H1 (cell line): ENCODE measurements at regions not wholly inside any gene's neighbourhood (a gene's known extent, or its start where the extent isn't known, plus 50 kb on each side); places are given as distances from the start of the nearest gene placed in this dataset.

Experiments
- BACH1 ChIP-seq: IDR thresholded peaks from 2 replicates; pipeline ENCODE4 v1.6.1; 2012; ENCODE audit warnings: low read length, improper control_type of control experiment
- CBX8 ChIP-seq: fragments of 300-800, 300-1000 bp; sonication (generic); IDR thresholded peaks from 2 replicates; pipeline ENCODE4 v1.7.1; 2016; ENCODE audit warnings: low read depth, low read length, borderline replicate concordance
- EP300 ChIP-seq, 2 experiments: IDR thresholded peaks; 1 replicate in 1 of 2; 2 replicates in 1 of 2; pipeline ENCODE4 v1.6.1; 2011 to 2012; ENCODE audit warnings: low read depth in 2 of 2, low read length in 2 of 2, mild to moderate bottlenecking in 2 of 2, borderline replicate concordance in 1 of 2, inconsistent platforms in 1 of 2, moderate library complexity in 1 of 2
- FOSL1 ChIP-seq: IDR thresholded peaks from 2 replicates; pipeline ENCODE4 v1.6.1; 2011; ENCODE audit warnings: mild to moderate bottlenecking, low read depth, low read length, moderate library complexity; ENCODE audit not compliant: insufficient read depth
- HDAC6 ChIP-seq: IDR thresholded peaks from one replicate; pipeline ENCODE4 v1.7.1; 2012; ENCODE audit warnings: low read depth, mild to moderate bottlenecking, inconsistent platforms, low read length, moderate library complexity
- JUN ChIP-seq: IDR thresholded peaks from 2 replicates; pipeline ENCODE4 v1.6.1; 2011; ENCODE audit warnings: low read depth, mild to moderate bottlenecking, improper control_type of control experiment, low read length
- JUND ChIP-seq: IDR thresholded peaks from 2 replicates; pipeline ENCODE4 v1.6.1; 2011; ENCODE audit warnings: mild to moderate bottlenecking, improper control_type of control experiment, low read length
- SIX5 ChIP-seq: IDR thresholded peaks from 2 replicates; pipeline ENCODE4 v1.6.1; 2011; ENCODE audit warnings: mild to moderate bottlenecking, low read depth, low read length
- SRF ChIP-seq: IDR thresholded peaks from 2 replicates; pipeline ENCODE4 v1.6.1; 2011; ENCODE audit warnings: mild to moderate bottlenecking, low read depth, low read length, moderate library complexity
- TF ChIP-seq, protein P1 (sequence below): fragments of 300-600 bp; sonication (generic); IDR thresholded peaks from 2 replicates; pipeline ENCODE4 v1.7.1; 2012; ENCODE audit warnings: low read length, moderate library complexity, mild to moderate bottlenecking, inconsistent platforms; ENCODE audit not compliant: insufficient replicate concordance
- TF ChIP-seq, protein P2 (sequence below): IDR thresholded peaks from 2 replicates; pipeline ENCODE4 v1.6.1; 2012; ENCODE audit warnings: low read length, inconsistent platforms

DNA sequence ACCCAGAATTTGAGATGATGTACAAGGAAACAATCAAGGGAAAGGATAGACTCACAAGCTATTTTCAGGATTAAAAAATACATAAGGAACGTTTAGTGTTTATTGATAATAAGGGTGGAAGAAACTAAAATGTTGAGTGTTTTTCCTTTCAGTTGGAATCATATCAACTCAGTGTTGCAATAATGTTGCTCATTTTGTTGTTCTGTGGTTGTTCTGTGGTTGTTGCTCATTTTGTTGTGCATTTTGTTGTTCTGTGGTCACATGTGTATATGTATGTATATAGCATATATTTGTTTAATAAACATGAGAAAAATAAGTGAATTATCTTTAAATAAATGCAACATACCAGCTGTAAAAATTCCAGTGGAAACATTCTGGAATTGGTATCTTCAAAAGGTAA, 262.4 kb upstream of the SPRY2 start (continued):
- TF ChIP-seq, protein P1, sequence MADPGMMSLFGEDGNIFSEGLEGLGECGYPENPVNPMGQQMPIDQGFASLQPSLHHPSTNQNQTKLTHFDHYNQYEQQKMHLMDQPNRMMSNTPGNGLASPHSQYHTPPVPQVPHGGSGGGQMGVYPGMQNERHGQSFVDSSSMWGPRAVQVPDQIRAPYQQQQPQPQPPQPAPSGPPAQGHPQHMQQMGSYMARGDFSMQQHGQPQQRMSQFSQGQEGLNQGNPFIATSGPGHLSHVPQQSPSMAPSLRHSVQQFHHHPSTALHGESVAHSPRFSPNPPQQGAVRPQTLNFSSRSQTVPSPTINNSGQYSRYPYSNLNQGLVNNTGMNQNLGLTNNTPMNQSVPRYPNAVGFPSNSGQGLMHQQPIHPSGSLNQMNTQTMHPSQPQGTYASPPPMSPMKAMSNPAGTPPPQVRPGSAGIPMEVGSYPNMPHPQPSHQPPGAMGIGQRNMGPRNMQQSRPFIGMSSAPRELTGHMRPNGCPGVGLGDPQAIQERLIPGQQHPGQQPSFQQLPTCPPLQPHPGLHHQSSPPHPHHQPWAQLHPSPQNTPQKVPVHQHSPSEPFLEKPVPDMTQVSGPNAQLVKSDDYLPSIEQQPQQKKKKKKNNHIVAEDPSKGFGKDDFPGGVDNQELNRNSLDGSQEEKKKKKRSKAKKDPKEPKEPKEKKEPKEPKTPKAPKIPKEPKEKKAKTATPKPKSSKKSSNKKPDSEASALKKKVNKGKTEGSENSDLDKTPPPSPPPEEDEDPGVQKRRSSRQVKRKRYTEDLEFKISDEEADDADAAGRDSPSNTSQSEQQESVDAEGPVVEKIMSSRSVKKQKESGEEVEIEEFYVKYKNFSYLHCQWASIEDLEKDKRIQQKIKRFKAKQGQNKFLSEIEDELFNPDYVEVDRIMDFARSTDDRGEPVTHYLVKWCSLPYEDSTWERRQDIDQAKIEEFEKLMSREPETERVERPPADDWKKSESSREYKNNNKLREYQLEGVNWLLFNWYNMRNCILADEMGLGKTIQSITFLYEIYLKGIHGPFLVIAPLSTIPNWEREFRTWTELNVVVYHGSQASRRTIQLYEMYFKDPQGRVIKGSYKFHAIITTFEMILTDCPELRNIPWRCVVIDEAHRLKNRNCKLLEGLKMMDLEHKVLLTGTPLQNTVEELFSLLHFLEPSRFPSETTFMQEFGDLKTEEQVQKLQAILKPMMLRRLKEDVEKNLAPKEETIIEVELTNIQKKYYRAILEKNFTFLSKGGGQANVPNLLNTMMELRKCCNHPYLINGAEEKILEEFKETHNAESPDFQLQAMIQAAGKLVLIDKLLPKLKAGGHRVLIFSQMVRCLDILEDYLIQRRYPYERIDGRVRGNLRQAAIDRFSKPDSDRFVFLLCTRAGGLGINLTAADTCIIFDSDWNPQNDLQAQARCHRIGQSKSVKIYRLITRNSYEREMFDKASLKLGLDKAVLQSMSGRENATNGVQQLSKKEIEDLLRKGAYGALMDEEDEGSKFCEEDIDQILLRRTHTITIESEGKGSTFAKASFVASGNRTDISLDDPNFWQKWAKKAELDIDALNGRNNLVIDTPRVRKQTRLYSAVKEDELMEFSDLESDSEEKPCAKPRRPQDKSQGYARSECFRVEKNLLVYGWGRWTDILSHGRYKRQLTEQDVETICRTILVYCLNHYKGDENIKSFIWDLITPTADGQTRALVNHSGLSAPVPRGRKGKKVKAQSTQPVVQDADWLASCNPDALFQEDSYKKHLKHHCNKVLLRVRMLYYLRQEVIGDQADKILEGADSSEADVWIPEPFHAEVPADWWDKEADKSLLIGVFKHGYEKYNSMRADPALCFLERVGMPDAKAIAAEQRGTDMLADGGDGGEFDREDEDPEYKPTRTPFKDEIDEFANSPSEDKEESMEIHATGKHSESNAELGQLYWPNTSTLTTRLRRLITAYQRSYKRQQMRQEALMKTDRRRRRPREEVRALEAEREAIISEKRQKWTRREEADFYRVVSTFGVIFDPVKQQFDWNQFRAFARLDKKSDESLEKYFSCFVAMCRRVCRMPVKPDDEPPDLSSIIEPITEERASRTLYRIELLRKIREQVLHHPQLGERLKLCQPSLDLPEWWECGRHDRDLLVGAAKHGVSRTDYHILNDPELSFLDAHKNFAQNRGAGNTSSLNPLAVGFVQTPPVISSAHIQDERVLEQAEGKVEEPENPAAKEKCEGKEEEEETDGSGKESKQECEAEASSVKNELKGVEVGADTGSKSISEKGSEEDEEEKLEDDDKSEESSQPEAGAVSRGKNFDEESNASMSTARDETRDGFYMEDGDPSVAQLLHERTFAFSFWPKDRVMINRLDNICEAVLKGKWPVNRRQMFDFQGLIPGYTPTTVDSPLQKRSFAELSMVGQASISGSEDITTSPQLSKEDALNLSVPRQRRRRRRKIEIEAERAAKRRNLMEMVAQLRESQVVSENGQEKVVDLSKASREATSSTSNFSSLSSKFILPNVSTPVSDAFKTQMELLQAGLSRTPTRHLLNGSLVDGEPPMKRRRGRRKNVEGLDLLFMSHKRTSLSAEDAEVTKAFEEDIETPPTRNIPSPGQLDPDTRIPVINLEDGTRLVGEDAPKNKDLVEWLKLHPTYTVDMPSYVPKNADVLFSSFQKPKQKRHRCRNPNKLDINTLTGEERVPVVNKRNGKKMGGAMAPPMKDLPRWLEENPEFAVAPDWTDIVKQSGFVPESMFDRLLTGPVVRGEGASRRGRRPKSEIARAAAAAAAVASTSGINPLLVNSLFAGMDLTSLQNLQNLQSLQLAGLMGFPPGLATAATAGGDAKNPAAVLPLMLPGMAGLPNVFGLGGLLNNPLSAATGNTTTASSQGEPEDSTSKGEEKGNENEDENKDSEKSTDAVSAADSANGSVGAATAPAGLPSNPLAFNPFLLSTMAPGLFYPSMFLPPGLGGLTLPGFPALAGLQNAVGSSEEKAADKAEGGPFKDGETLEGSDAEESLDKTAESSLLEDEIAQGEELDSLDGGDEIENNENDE: no peak
- TF ChIP-seq HDAC6 (no peak), CBX8 (no peak), JUND (no peak), FOSL1 (no peak), SRF (no peak), BACH1 (no peak), SIX5 (no peak), JUN (no peak), EP300 (IDR thresholded peaks at IDR 0.05; ENCODE audit: borderline replicate concordance in 1 of 2, low read depth in 2 of 2, low read length in 2 of 2) (no peak)
- TF ChIP-seq, protein P2, sequence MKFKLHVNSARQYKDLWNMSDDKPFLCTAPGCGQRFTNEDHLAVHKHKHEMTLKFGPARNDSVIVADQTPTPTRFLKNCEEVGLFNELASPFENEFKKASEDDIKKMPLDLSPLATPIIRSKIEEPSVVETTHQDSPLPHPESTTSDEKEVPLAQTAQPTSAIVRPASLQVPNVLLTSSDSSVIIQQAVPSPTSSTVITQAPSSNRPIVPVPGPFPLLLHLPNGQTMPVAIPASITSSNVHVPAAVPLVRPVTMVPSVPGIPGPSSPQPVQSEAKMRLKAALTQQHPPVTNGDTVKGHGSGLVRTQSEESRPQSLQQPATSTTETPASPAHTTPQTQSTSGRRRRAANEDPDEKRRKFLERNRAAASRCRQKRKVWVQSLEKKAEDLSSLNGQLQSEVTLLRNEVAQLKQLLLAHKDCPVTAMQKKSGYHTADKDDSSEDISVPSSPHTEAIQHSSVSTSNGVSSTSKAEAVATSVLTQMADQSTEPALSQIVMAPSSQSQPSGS: no peak
